ENCODE measurements at regions not wholly inside any gene's neighbourhood (a gene's known extent, or its start where the extent isn't known, plus 50 kb on each side); places are given as distances from the start of the nearest gene placed in this dataset.

GRCh38 chr6:134632024-134632423, 314.1 kb upstream of the SGK1 start:
- no peak for DNase-seq (ENCODE audit: extremely low spot score)
- Histone ChIP-seq H3K36me3 (no peaks in the 10 kb centered on the region), H3K4me3 (no peak overlapping the region), H3K9me3 (no peaks in the 10 kb centered on the region), H3K4me1 (no peaks in the 10 kb centered on the region), H3K27ac (replicated peaks in 1 of 4) (no peak overlapping the region), H3K27me3 (no peaks in the 10 kb centered on the region)
- intact Hi-C loops (cut with DNase I), result no loop called here
- 97% methylated on average over 4 of the region's 4 CpGs for WGBS
- TF ChIP-seq EP300 (IDR thresholded peaks at IDR 0.05) (no peak), POLR2AphosphoS5 (IDR thresholded peaks at IDR 0.05) (no peak), POLR2A (IDR thresholded peaks at IDR 0.05; ENCODE audit: low read depth) (no peak), CTCF (IDR thresholded peaks at IDR 0.05) (no peak)

- Histone ChIP-seq H3K36me3 (no peaks in the 10 kb centered on the region), H3K27me3 (no peaks in the 10 kb centered on the region), H3K27ac (replicated peaks in 1 of 4) (no peak overlapping the region), H3K4me3 (no peak overlapping the region), H3K4me1 (no peaks in the 10 kb centered on the region), H3K9me3 (no peaks in the 10 kb centered on the region)
- 91% methylated on average over 1 of the region's 1 CpG for WGBS
- intact Hi-C loops (cut with DNase I), result no loop called here
- TF ChIP-seq POLR2A (IDR thresholded peaks at IDR 0.05; ENCODE audit: low read depth) (no peak), EP300 (IDR thresholded peaks at IDR 0.05) (no peak), CTCF (IDR thresholded peaks at IDR 0.05) (no peak), POLR2AphosphoS5 (IDR thresholded peaks at IDR 0.05) (no peak)
- no peak for DNase-seq (ENCODE audit: extremely low spot score)
Measured at GRCh38 chr6:134631398-134631924, 313.5 kb upstream of the SGK1 start.

- no peaks in the 10 kb centered on the region for H3K4me1 ChIP-seq
- no peaks in the 10 kb centered on the region for H3K36me3 ChIP-seq
- intact Hi-C loops (cut with DNase I), result no loop called here
- 65% methylated on average over 10 of the region's 10 CpGs for WGBS
- no peak for DNase-seq (ENCODE audit: extremely low spot score)
- H3K27me3 ChIP-seq, result no peaks in the 10 kb centered on the region
- no peak overlapping the region for H3K27ac ChIP-seq (replicated peaks in 1 of 4)
- no peak overlapping the region for H3K4me3 ChIP-seq
- TF ChIP-seq POLR2A (IDR thresholded peaks at IDR 0.05; ENCODE audit: low read depth) (no peak), CTCF (IDR thresholded peaks at IDR 0.05) (no peak), EP300 (IDR thresholded peaks at IDR 0.05) (no peak), POLR2AphosphoS5 (IDR thresholded peaks at IDR 0.05) (no peak)
- no peaks in the 10 kb centered on the region for H3K9me3 ChIP-seq
Measured at GRCh38 chr6:134630508-134631121, 312.7 kb upstream of the SGK1 start.

- Histone ChIP-seq H3K36me3 (no peaks in the 10 kb centered on the region), H3K27ac (replicated peaks in 1 of 4) (no peak overlapping the region), H3K4me3 (no peak overlapping the region), H3K9me3 (no peaks in the 10 kb centered on the region), H3K27me3 (no peaks in the 10 kb centered on the region), H3K4me1 (no peaks in the 10 kb centered on the region)
- intact Hi-C loops (cut with DNase I), result no loop called here
- 88% methylated on average over 2 of the region's 2 CpGs for WGBS
- DNase-seq (ENCODE audit: extremely low spot score), result no peak
- TF ChIP-seq POLR2A (IDR thresholded peaks at IDR 0.05; ENCODE audit: low read depth) (no peak), EP300 (IDR thresholded peaks at IDR 0.05) (no peak), CTCF (IDR thresholded peaks at IDR 0.05) (no peak)
Measured at GRCh38 chr6:134628154-134628553, 310.2 kb upstream of the SGK1 start.

- H3K27ac ChIP-seq (replicated peaks in 1 of 4), result no peak overlapping the region
- no peak for DNase-seq (ENCODE audit: extremely low spot score)
- H3K4me1 ChIP-seq, result no peaks in the 10 kb centered on the region
- no peaks in the 10 kb centered on the region for H3K36me3 ChIP-seq
- H3K9me3 ChIP-seq, result no peaks in the 10 kb centered on the region
- H3K27me3 ChIP-seq, result no peaks in the 10 kb centered on the region
- intact Hi-C loops (cut with DNase I), result no loop called here
- no peak overlapping the region for H3K4me3 ChIP-seq
- TF ChIP-seq CTCF (IDR thresholded peaks at IDR 0.05), result no peak
- no peak for TF ChIP-seq POLR2A (IDR thresholded peaks at IDR 0.05; ENCODE audit: low read depth)
- TF ChIP-seq EP300 (IDR thresholded peaks at IDR 0.05), result no peak
- no peak for TF ChIP-seq POLR2AphosphoS5 (IDR thresholded peaks at IDR 0.05)
- 99% methylated on average over 4 of the region's 4 CpGs for WGBS
Measured at GRCh38 chr6:134627707-134628106, 309.8 kb upstream of the SGK1 start.

Data from esophagus muscularis mucosa (tissue), 4 donors.